Astrocyte (in vitro differentiated cells and primary cell): ENCODE measurements at regions not wholly inside any gene's neighbourhood (a gene's known extent, or its start where the extent isn't known, plus 50 kb on each side); places are given as distances from the start of the nearest gene placed in this dataset.

Experiments used
- DNase-seq: peaks from one replicate; pipeline ENCODE4 v3.0.0-alpha.2; 2010; ENCODE audit warnings: low read depth
- FAIRE-seq: peaks from 2 replicates; lab custom pipeline; 2011; peaks lifted over from hg19 to GRCh38; lab: Jason Lieb, UNC
- H2AFZ ChIP-seq: 2 replicates; pipeline ENCODE4 v1.6.0; 2012; ENCODE audit warnings: low read depth, low read length, inconsistent platforms
- H3K27ac ChIP-seq: 2 replicates; pipeline ENCODE4 v1.5.1; 2011; ENCODE audit warnings: low read depth, low read length, inconsistent platforms
- H3K27me3 ChIP-seq: 2 replicates; pipeline ENCODE4 v1.6.0; 2011; ENCODE audit warnings: low read length, inconsistent platforms; ENCODE audit not compliant: insufficient read depth
- H3K36me3 ChIP-seq: 2 replicates; pipeline ENCODE4 v1.5.1; 2011; ENCODE audit warnings: low read length, inconsistent platforms; ENCODE audit not compliant: insufficient read depth
- H3K4me1 ChIP-seq: 2 replicates; pipeline ENCODE4 v1.5.1; 2011; ENCODE audit warnings: low read length, inconsistent platforms; ENCODE audit not compliant: insufficient read depth
- H3K4me2 ChIP-seq: 2 replicates; pipeline ENCODE4 v1.6.0; 2012; ENCODE audit warnings: low read length, inconsistent platforms
- H3K4me3 ChIP-seq: 2 replicates; pipeline ENCODE4 v1.5.1; 2011; ENCODE audit warnings: low read depth, mild to moderate bottlenecking, low read length, inconsistent platforms; ENCODE audit not compliant: insufficient read depth
- H3K79me2 ChIP-seq: 2 replicates; pipeline ENCODE4 v1.6.0; 2012; ENCODE audit warnings: mild to moderate bottlenecking, low read length, inconsistent platforms; ENCODE audit not compliant: insufficient read depth
- H3K9ac ChIP-seq: 2 replicates; pipeline ENCODE4 v1.6.0; 2012; ENCODE audit warnings: mild to moderate bottlenecking, low read length, inconsistent platforms
- H3K9me3 ChIP-seq: 2 replicates; pipeline ENCODE4 v1.5.1; 2012; ENCODE audit warnings: low read depth, mild to moderate bottlenecking, low read length, inconsistent platforms; ENCODE audit not compliant: insufficient read depth
- H4K20me1 ChIP-seq: 2 replicates; pipeline ENCODE4 v1.6.0; 2012; ENCODE audit warnings: low read length, inconsistent platforms; ENCODE audit not compliant: insufficient read depth
- H3K27ac Mint-ChIP-seq: one replicate; pipeline ENCODE4 v1.8.0; 2021; ENCODE audit warnings: mild to moderate bottlenecking, mixed read lengths; ENCODE audit not compliant: unreplicated experiment
- H3K27me3 Mint-ChIP-seq: one replicate; pipeline ENCODE4 v1.8.0; 2021; ENCODE audit warnings: low read depth, mixed read lengths; ENCODE audit not compliant: unreplicated experiment
- H3K36me3 Mint-ChIP-seq: one replicate; pipeline ENCODE4 v1.8.0; 2021; ENCODE audit warnings: low read depth, mixed read lengths; ENCODE audit not compliant: unreplicated experiment
- H3K4me1 Mint-ChIP-seq: one replicate; pipeline ENCODE4 v1.8.0; 2021; ENCODE audit warnings: low read depth, mixed read lengths; ENCODE audit not compliant: unreplicated experiment
- H3K4me3 Mint-ChIP-seq: one replicate; pipeline ENCODE4 v1.8.0; 2021; ENCODE audit warnings: mild to moderate bottlenecking, moderate library complexity, mixed read lengths; ENCODE audit not compliant: unreplicated experiment
- H3K9me3 Mint-ChIP-seq: one replicate; pipeline ENCODE4 v1.8.0; 2021; ENCODE audit warnings: mild to moderate bottlenecking, mixed read lengths; ENCODE audit not compliant: unreplicated experiment
- EZH2 ChIP-seq: IDR thresholded peaks from 2 replicates; pipeline ENCODE4 v1.6.1; 2012; ENCODE audit warnings: mild to moderate bottlenecking, low read length, inconsistent platforms; ENCODE audit not compliant: insufficient read depth
- TF ChIP-seq, protein P1 (sequence below): IDR thresholded peaks from 2 replicates; pipeline ENCODE4 v1.5.1; 2011; ENCODE audit warnings: low read depth, mild to moderate bottlenecking, inconsistent platforms, low read length, moderate library complexity; ENCODE audit not compliant: insufficient read depth

DNA sequence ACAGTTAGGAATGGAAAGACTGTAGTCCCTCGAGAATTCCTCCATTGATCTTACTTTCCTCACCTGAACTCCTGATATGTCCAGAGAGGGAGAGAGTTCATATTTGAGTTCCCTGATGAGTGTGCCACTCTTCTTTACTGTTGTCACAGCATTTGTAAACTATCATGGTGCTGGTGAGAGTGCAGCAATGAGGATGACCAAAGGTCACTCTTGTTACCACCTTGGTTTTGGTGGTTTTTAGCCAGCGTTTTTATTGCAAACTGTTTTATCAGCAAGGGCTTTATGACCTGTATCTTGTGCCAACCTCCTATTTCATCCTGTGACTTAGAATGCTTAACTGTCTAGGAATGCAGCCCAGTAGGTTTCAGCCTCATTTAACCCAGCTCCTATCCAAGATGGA is 1062.5 kb downstream of the BCL11A start:
- H3K4me2 ChIP-seq: no peak overlapping the region
- Mint-ChIP-seq H3K4me1 (no peaks in the 10 kb centered on the region), H3K4me3 (no peak overlapping the region), H3K9me3 (no peaks in the 10 kb centered on the region), H3K27ac (no peak overlapping the region), H3K27me3 (no peaks in the 10 kb centered on the region), H3K36me3 (no peaks in the 10 kb centered on the region)
- H2AFZ ChIP-seq: no peak overlapping the region
- H3K79me2 ChIP-seq: no peaks in the 10 kb centered on the region
- FAIRE-seq (no peak), DNase-seq (no peak)
- H3K4me1 ChIP-seq: no peaks in the 10 kb centered on the region
- H3K9me3 ChIP-seq: peaks cover 2% of the 10 kb centered on the region
- no peak overlapping the region for H3K27ac ChIP-seq
- H3K4me3 ChIP-seq: no peak overlapping the region
- no peak overlapping the region for H3K9ac ChIP-seq
- TF ChIP-seq EZH2: no peak
- H4K20me1 ChIP-seq: no peaks in the 10 kb centered on the region
- H3K27me3 ChIP-seq: no peaks in the 10 kb centered on the region
- H3K36me3 ChIP-seq: no peaks in the 10 kb centered on the region

DNA sequence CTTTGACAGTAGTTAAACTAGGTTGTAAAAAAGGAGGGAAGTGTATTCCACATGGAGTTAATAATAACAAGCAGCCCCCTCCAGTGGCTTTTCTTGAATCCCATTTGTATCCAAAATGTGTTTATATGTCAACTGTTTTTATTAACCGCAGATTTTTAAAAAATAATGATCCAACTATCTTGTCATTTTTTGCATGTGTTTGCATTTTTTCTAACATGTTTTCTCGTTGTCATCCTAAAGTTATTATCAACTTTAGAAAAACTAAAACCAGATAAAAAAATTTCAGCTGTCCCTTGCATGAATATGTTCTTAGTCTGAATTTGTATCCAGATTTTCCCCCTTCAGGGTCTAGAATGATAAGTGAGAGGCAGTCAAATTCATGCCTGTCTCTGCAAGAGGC is 1063.3 kb downstream of the BCL11A start:
- no peaks in the 10 kb centered on the region for H3K27me3 ChIP-seq
- no peak overlapping the region for H2AFZ ChIP-seq
- H3K79me2 ChIP-seq: no peaks in the 10 kb centered on the region
- Mint-ChIP-seq H3K36me3 (no peaks in the 10 kb centered on the region), H3K9me3 (no peaks in the 10 kb centered on the region), H3K27me3 (no peaks in the 10 kb centered on the region), H3K27ac (no peak overlapping the region), H3K4me3 (no peak overlapping the region), H3K4me1 (no peaks in the 10 kb centered on the region)
- no peaks in the 10 kb centered on the region for H3K4me1 ChIP-seq
- no peak overlapping the region for H3K9ac ChIP-seq
- no peaks in the 10 kb centered on the region for H4K20me1 ChIP-seq
- DNase-seq (no peak), FAIRE-seq (no peak)
- no peaks in the 10 kb centered on the region for H3K36me3 ChIP-seq
- peaks cover 2% of the 10 kb centered on the region for H3K9me3 ChIP-seq
- H3K4me2 ChIP-seq: no peak overlapping the region
- no peak overlapping the region for H3K4me3 ChIP-seq
- H3K27ac ChIP-seq: no peak overlapping the region
- TF ChIP-seq, protein P1, sequence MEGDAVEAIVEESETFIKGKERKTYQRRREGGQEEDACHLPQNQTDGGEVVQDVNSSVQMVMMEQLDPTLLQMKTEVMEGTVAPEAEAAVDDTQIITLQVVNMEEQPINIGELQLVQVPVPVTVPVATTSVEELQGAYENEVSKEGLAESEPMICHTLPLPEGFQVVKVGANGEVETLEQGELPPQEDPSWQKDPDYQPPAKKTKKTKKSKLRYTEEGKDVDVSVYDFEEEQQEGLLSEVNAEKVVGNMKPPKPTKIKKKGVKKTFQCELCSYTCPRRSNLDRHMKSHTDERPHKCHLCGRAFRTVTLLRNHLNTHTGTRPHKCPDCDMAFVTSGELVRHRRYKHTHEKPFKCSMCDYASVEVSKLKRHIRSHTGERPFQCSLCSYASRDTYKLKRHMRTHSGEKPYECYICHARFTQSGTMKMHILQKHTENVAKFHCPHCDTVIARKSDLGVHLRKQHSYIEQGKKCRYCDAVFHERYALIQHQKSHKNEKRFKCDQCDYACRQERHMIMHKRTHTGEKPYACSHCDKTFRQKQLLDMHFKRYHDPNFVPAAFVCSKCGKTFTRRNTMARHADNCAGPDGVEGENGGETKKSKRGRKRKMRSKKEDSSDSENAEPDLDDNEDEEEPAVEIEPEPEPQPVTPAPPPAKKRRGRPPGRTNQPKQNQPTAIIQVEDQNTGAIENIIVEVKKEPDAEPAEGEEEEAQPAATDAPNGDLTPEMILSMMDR: no peak
- TF ChIP-seq EZH2: no peak

DNA sequence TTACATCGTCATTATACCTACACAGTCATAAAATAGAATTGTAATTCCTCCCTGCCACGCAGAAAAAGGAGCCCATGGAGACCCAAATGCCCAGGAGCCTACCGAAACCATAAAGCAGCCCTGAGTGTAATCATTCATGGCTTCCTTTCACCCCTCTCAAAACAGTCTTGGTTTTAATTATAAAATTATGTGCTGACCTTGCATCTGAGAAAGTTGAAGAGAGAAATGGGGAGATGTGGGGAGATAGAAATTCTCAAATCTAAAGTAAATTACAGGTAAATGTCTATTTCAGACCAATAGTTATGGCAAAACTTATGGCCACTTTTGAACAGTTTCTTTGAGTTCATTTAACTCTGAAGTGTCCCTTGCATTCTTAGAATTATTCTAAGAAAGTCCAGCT is 1068.8 kb downstream of the BCL11A start:
- Mint-ChIP-seq H3K9me3 (no peaks in the 10 kb centered on the region), H3K27ac (no peak overlapping the region), H3K4me3 (no peak overlapping the region), H3K36me3 (no peaks in the 10 kb centered on the region), H3K4me1 (no peaks in the 10 kb centered on the region), H3K27me3 (no peaks in the 10 kb centered on the region)
- Histone ChIP-seq H3K36me3 (no peaks in the 10 kb centered on the region), H3K27ac (no peak overlapping the region), H3K4me1 (no peaks in the 10 kb centered on the region), H3K9ac (no peak overlapping the region), H3K4me2 (no peak overlapping the region), H3K27me3 (no peaks in the 10 kb centered on the region), H3K79me2 (no peaks in the 10 kb centered on the region), H2AFZ (no peak overlapping the region), H3K9me3 (no peaks in the 10 kb centered on the region), H4K20me1 (no peaks in the 10 kb centered on the region), H3K4me3 (no peak overlapping the region)
- FAIRE-seq (no peak), DNase-seq (no peak)
- TF ChIP-seq, protein P1: no peak
- TF ChIP-seq EZH2: no peak
